H1 (cell line): ENCODE measurements at regions not wholly inside any gene's neighbourhood (a gene's known extent, or its start where the extent isn't known, plus 50 kb on each side); places are given as distances from the start of the nearest gene placed in this dataset.
"Not testable (repeated sequence)": the region's sequence is repeated elsewhere in the genome, so short reads cannot be mapped to it uniquely, and the experiment has no call there.

Experiments
- CTCF ChIA-PET: fragments of 300-600 bp; sonication (Branson Sonifier 250); formaldehyde crosslinking; loops from one replicate; lab custom pipeline; 2021; ENCODE audit not compliant: partially characterized antibody; lab: Charles Lee
- POLR2A ChIA-PET: fragments of 300-600 bp; sonication (Branson Sonifier 250); formaldehyde crosslinking; loops from one replicate; lab custom pipeline; 2021; ENCODE audit warnings: inconsistent platforms; ENCODE audit not compliant: partially characterized antibody; lab: Charles Lee
- DNase-seq, 2 experiments: peaks; one replicate each; pipeline versions ENCODE4 v3.0.0 to v3.0.0-alpha.2; 2010 to 2022; ENCODE audit warnings: low spot score in 2 of 2, low read depth in 1 of 2, mixed read lengths in 1 of 2
- FAIRE-seq: peaks from 2 replicates; lab custom pipeline; 2011; peaks lifted over from hg19 to GRCh38; lab: Jason Lieb, UNC
- H2AFZ ChIP-seq: 2 replicates; pipeline ENCODE4 v1.8.1; 2012; ENCODE audit warnings: low read length, inconsistent platforms
- H2AK5ac ChIP-seq: 2 replicates; pipeline ENCODE4 v1.6.1; 2013; ENCODE audit warnings: low read depth, low read length
- H2BK120ac ChIP-seq: replicated peaks from 2 replicates; pipeline ENCODE3; 2013; ENCODE audit warnings: low read depth, low read length, inconsistent platforms
- H2BK12ac ChIP-seq: 2 replicates; pipeline ENCODE4 v1.6.1; 2013; ENCODE audit warnings: low read depth, low read length
- H2BK15ac ChIP-seq: 2 replicates; pipeline ENCODE4 v1.6.1; 2013; ENCODE audit warnings: low read length
- H2BK20ac ChIP-seq: 2 replicates; pipeline ENCODE4 v1.6.1; 2013; ENCODE audit warnings: low read length
- H2BK5ac ChIP-seq: 2 replicates; pipeline ENCODE4 v1.6.1; 2013; ENCODE audit warnings: low read depth, low read length
- H3K14ac ChIP-seq: 2 replicates; pipeline ENCODE4 v1.6.1; 2013; ENCODE audit warnings: inconsistent platforms; ENCODE audit not compliant: insufficient read length
- H3K18ac ChIP-seq: 2 replicates; pipeline ENCODE4 v1.6.1; 2013; ENCODE audit warnings: low read length; ENCODE audit errors: extremely low read depth
- H3K23ac ChIP-seq: 2 replicates; pipeline ENCODE4 v1.6.1; 2013; ENCODE audit warnings: inconsistent platforms; ENCODE audit not compliant: insufficient read length
- H3K23me2 ChIP-seq: 2 replicates; pipeline ENCODE4 v1.6.1; 2013; ENCODE audit warnings: low read depth, low read length
- H3K27ac ChIP-seq: 2 replicates; pipeline ENCODE4 v1.6.1; 2011; ENCODE audit warnings: low read depth, low read length, inconsistent platforms
- H3K27me3 ChIP-seq, 4 experiments: replicated peaks in 1 of 4; 1 replicate in 1 of 4; 2 replicates in 3 of 4; pipeline versions ENCODE4 v1.6.1 to v1.8.1; 2011 to 2013; ENCODE audit warnings: low read length in 3 of 4, mild to moderate bottlenecking in 3 of 4, inconsistent platforms in 2 of 4, mixed read lengths in 2 of 4, moderate library complexity in 1 of 4; ENCODE audit not compliant: control insufficient read depth in 3 of 4, insufficient read depth in 3 of 4; ENCODE audit errors: extremely low read depth in 1 of 4
- H3K36me3 ChIP-seq, 4 experiments: 2 replicates each; pipeline versions ENCODE4 v1.6.1 to v1.8.1; 2011 to 2013; ENCODE audit warnings: mild to moderate bottlenecking in 4 of 4, low read length in 3 of 4, moderate library complexity in 2 of 4, control low read depth in 1 of 4, inconsistent platforms in 1 of 4; ENCODE audit not compliant: insufficient read depth in 4 of 4, control insufficient read depth in 2 of 4
- H3K4ac ChIP-seq: replicated peaks from 2 replicates; pipeline ENCODE3; 2013; ENCODE audit warnings: low read length, low read depth, mixed read lengths, inconsistent platforms; ENCODE audit not compliant: insufficient read length
- H3K4me1 ChIP-seq, 4 experiments: replicated peaks in 1 of 4; 1 replicate in 1 of 4; 2 replicates in 3 of 4; pipeline versions ENCODE4 v1.6.1 to v1.8.1; 2011 to 2013; ENCODE audit warnings: low read length in 3 of 4, inconsistent platforms in 2 of 4, mixed read lengths in 1 of 4; ENCODE audit not compliant: insufficient read depth in 4 of 4, control insufficient read depth in 3 of 4
- H3K4me2 ChIP-seq, 2 experiments: 2 replicates each; pipeline versions ENCODE4 v1.6.1 to v1.8.1; 2011 to 2013; ENCODE audit warnings: low read depth in 2 of 2, low read length in 2 of 2, control low read depth in 1 of 2, inconsistent platforms in 1 of 2, mild to moderate bottlenecking in 1 of 2; ENCODE audit not compliant: insufficient read depth in 1 of 2
- H3K4me3 ChIP-seq, 4 experiments: fragments of 200-600, 300-600 bp in 1 of 4; sonication (generic), shearing (Covaris generic), sonication (Bioruptor Twin) in 1 of 4; 2 replicates each; pipeline versions ENCODE4 v1.5.1 to v1.8.1; 2011 to 2016; ENCODE audit warnings: low read length in 4 of 4, low read depth in 3 of 4, control low read depth in 2 of 4, inconsistent platforms in 2 of 4, mild to moderate bottlenecking in 2 of 4, mixed read lengths in 1 of 4, moderate library complexity in 1 of 4; ENCODE audit not compliant: insufficient read depth in 2 of 4; ENCODE audit errors: extremely low read depth in 1 of 4
- H3K56ac ChIP-seq: replicated peaks from 2 replicates; pipeline ENCODE3; 2013; ENCODE audit warnings: low read depth, mild to moderate bottlenecking, mixed read lengths, low read length, inconsistent platforms; ENCODE audit not compliant: insufficient read length
- H3K79me1 ChIP-seq: 2 replicates; pipeline ENCODE4 v1.6.1; 2013; ENCODE audit warnings: low read depth, low read length, control low read depth
- H3K79me2 ChIP-seq, 2 experiments: 2 replicates each; pipeline versions ENCODE4 v1.6.1 to v1.8.1; 2012 to 2013; ENCODE audit warnings: low read length in 2 of 2, mild to moderate bottlenecking in 2 of 2, inconsistent platforms in 1 of 2; ENCODE audit not compliant: insufficient read depth in 2 of 2, control insufficient read depth in 1 of 2
- H3K9ac ChIP-seq, 4 experiments: replicated peaks in 1 of 4; 1 replicate in 1 of 4; 2 replicates in 3 of 4; pipeline versions ENCODE4 v1.6.1 to v1.8.1; 2011 to 2013; ENCODE audit warnings: low read depth in 3 of 4, low read length in 3 of 4, control low read depth in 2 of 4, mild to moderate bottlenecking in 2 of 4, moderate library complexity in 2 of 4, inconsistent platforms in 1 of 4; ENCODE audit errors: extremely low read depth in 1 of 4
- H3K9me3 ChIP-seq, 2 experiments: 2 replicates each; pipeline versions ENCODE4 v1.6.1 to v1.8.1; 2012 to 2013; ENCODE audit warnings: mild to moderate bottlenecking in 2 of 2, moderate library complexity in 2 of 2, control low read depth in 1 of 2, inconsistent platforms in 1 of 2, low read depth in 1 of 2, low read length in 1 of 2, mixed read lengths in 1 of 2; ENCODE audit not compliant: insufficient read depth in 2 of 2
- H4K20me1 ChIP-seq, 2 experiments: replicated peaks in 1 of 2; 2 replicates each; pipeline versions ENCODE3 to v1.8.1; 2011 to 2013; ENCODE audit warnings: inconsistent platforms in 2 of 2, low read length in 2 of 2, mild to moderate bottlenecking in 1 of 2; ENCODE audit not compliant: insufficient read depth in 2 of 2, control insufficient read depth in 1 of 2
- H4K5ac ChIP-seq: 2 replicates; pipeline ENCODE4 v1.6.1; 2013; ENCODE audit warnings: low read length, low read depth, mixed read lengths, inconsistent platforms; ENCODE audit not compliant: insufficient read length
- H4K8ac ChIP-seq: 2 replicates; pipeline ENCODE4 v1.8.0; 2013; ENCODE audit warnings: mild to moderate bottlenecking, moderate library complexity, low read length, inconsistent platforms; ENCODE audit not compliant: insufficient read depth; ENCODE audit errors: extremely low read depth
- H4K91ac ChIP-seq: replicated peaks from 2 replicates; pipeline ENCODE3; 2013; ENCODE audit warnings: low read length, mixed read lengths, inconsistent platforms; ENCODE audit not compliant: insufficient read length
- WGBS, 2 experiments: shearing (Covaris generic) in 1 of 2; methylation state at CpG; one replicate each; pipeline versions ENCODE4 v1.1.6 to v1.1.7; 2013 to 2015; ENCODE audit warnings: low lambda C conversion rate in 2 of 2, mixed read lengths in 2 of 2, inconsistent platforms in 1 of 2, low coverage in 1 of 2, missing lambda C conversion rate in 1 of 2; ENCODE audit not compliant: insufficient replicate concordance in 2 of 2, insufficient coverage in 1 of 2, insufficient read length in 1 of 2; ENCODE audit errors: extremely low coverage in 1 of 2, missing lambda C conversion rate in 1 of 2; 5-methylcytosine and 5-hydroxymethylcytosine counted together

DNA sequence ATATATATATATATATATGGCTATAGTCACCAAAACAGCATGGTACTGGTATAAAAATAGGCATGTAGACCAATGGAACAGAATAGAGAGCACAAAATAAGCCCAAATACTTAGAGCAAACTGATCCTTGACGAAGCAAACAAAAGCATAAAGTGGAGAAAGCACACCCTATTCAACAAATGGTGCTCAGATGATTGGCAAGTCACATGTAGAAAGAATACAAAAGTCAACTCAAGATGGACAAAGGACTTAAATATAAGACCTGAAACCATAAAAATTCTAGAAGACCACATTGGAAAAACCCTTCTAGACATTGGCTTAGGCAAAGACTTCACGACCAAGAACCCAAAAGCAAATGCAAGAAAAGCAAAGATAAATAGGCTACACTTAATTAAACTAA lies 167.2 kb downstream of the NAA11 start:
- H3K27me3 ChIP-seq, H2BK5ac ChIP-seq, H2BK120ac ChIP-seq, POLR2A ChIA-PET, H2BK20ac ChIP-seq, H2AFZ ChIP-seq, H3K4me3 ChIP-seq, H3K79me1 ChIP-seq, H4K20me1 ChIP-seq, H4K8ac ChIP-seq, H4K91ac ChIP-seq, H4K5ac ChIP-seq, H3K56ac ChIP-seq, H2BK15ac ChIP-seq, H2BK12ac ChIP-seq, H3K36me3 ChIP-seq, H3K14ac ChIP-seq, H3K4ac ChIP-seq, FAIRE-seq, H3K23me2 ChIP-seq, H3K27ac ChIP-seq, DNase-seq, H3K79me2 ChIP-seq, H3K9me3 ChIP-seq, H2AK5ac ChIP-seq, H3K18ac ChIP-seq, H3K9ac ChIP-seq, H3K4me1 ChIP-seq, H3K4me2 ChIP-seq, CTCF ChIA-PET, H3K23ac ChIP-seq: not testable (repeated sequence)
- 79% methylated on average over 2 of the region's 2 CpGs; no CpG with 5 or more reads in 1 of the 2 experiments for WGBS, 2 experiments
